ENCODE measurements at regions not wholly inside any gene's neighbourhood (a gene's known extent, or its start where the extent isn't known, plus 50 kb on each side); places are given as distances from the start of the nearest gene placed in this dataset.

GRCh38 chr12:58358369-58358768 is 417.0 kb downstream of the ATP23 start:
- no peaks in the 10 kb centered on the region for H3K9me3 ChIP-seq
- no peak overlapping the region for H3K27ac ChIP-seq
- H3K27me3 ChIP-seq, result no peaks in the 10 kb centered on the region
- peaks cover 0 to 14% (median 0%) of the 10 kb centered on the region in 3 donors for H3K4me1 ChIP-seq
- H3K36me3 ChIP-seq, result no peaks in the 10 kb centered on the region
- TF ChIP-seq CTCF (IDR thresholded peaks at IDR 0.05), result no peak
- no peak for TF ChIP-seq POLR2A (IDR thresholded peaks at IDR 0.05)
- no peak for TF ChIP-seq POLR2AphosphoS5 (IDR thresholded peaks at IDR 0.05)
- TF ChIP-seq EP300 (IDR thresholded peaks at IDR 0.05), result no peak
- H3K4me3 ChIP-seq, result no peak overlapping the region
- 73% methylated on average over 3 of the region's 3 CpGs for WGBS, 2 donors (ENCODE audit: low coverage in 1 of 2)
- no peak for ATAC-seq

GRCh38 chr12:58359084-58359483 is 417.7 kb downstream of the ATP23 start:
- 52 to 75% methylated on average over 1 to 7 of the region's 8 CpGs for WGBS, 2 donors (ENCODE audit: low coverage in 1 of 2)
- no peak for ATAC-seq
- TF ChIP-seq EP300 (IDR thresholded peaks at IDR 0.05), result no peak
- TF ChIP-seq POLR2AphosphoS5 (IDR thresholded peaks at IDR 0.05), result no peak
- TF ChIP-seq POLR2A (IDR thresholded peaks at IDR 0.05), result no peak
- no peak for TF ChIP-seq CTCF (IDR thresholded peaks at IDR 0.05)

GRCh38 chr12:58361056-58361455 is 419.7 kb downstream of the ATP23 start:
- WGBS, 2 donors (ENCODE audit: low coverage in 1 of 2), result 60 to 68% methylated on average over 3 of the region's 3 CpGs
- ATAC-seq, result no peak
- no peak for TF ChIP-seq POLR2A (IDR thresholded peaks at IDR 0.05)
- TF ChIP-seq EP300 (IDR thresholded peaks at IDR 0.05), result no peak
- no peak for TF ChIP-seq CTCF (IDR thresholded peaks at IDR 0.05)
- no peak for TF ChIP-seq POLR2AphosphoS5 (IDR thresholded peaks at IDR 0.05)
- no peaks in the 10 kb centered on the region for H3K9me3 ChIP-seq
- no peak overlapping the region for H3K27ac ChIP-seq
- H3K27me3 ChIP-seq, result no peaks in the 10 kb centered on the region
- H3K4me1 ChIP-seq, result peaks cover 0 to 14% (median 0%) of the 10 kb centered on the region in 3 donors
- H3K4me3 ChIP-seq, result no peak overlapping the region
- H3K36me3 ChIP-seq, result no peaks in the 10 kb centered on the region

More at GRCh38 chr12:58359084-58359483, 417.7 kb downstream of the ATP23 start:
- peaks cover 0 to 14% (median 0%) of the 10 kb centered on the region in 3 donors for H3K4me1 ChIP-seq
- H3K27me3 ChIP-seq, result no peaks in the 10 kb centered on the region
- no peaks in the 10 kb centered on the region for H3K36me3 ChIP-seq
- no peak overlapping the region for H3K4me3 ChIP-seq
- no peak overlapping the region for H3K27ac ChIP-seq
- H3K9me3 ChIP-seq, result no peaks in the 10 kb centered on the region

GRCh38 chr12:58363971-58364370 is 422.6 kb downstream of the ATP23 start:
- Histone ChIP-seq H3K4me1 (peaks cover 0 to 5% (median 0%) of the 10 kb centered on the region in 3 donors), H3K27ac (no peak overlapping the region), H3K4me3 (no peak overlapping the region), H3K36me3 (no peaks in the 10 kb centered on the region), H3K27me3 (no peaks in the 10 kb centered on the region), H3K9me3 (no peaks in the 10 kb centered on the region)
- ATAC-seq, result no peak
- no peak for TF ChIP-seq POLR2AphosphoS5 (IDR thresholded peaks at IDR 0.05)
- no peak for TF ChIP-seq EP300 (IDR thresholded peaks at IDR 0.05)
- no peak for TF ChIP-seq POLR2A (IDR thresholded peaks at IDR 0.05)
- no peak for TF ChIP-seq CTCF (IDR thresholded peaks at IDR 0.05)

GRCh38 chr12:58364389-58365086 is 423.2 kb downstream of the ATP23 start:
- ATAC-seq, result no peak
- Histone ChIP-seq H3K27ac (no peak overlapping the region), H3K27me3 (no peaks in the 10 kb centered on the region), H3K36me3 (no peaks in the 10 kb centered on the region), H3K4me3 (no peak overlapping the region), H3K9me3 (no peaks in the 10 kb centered on the region), H3K4me1 (no peaks in the 10 kb centered on the region)
- 0% methylated on average over 1 of the region's 1 CpG for WGBS, 2 donors (ENCODE audit: low coverage in 1 of 2)
- TF ChIP-seq POLR2AphosphoS5 (IDR thresholded peaks at IDR 0.05) (no peak), POLR2A (IDR thresholded peaks at IDR 0.05) (no peak), EP300 (IDR thresholded peaks at IDR 0.05) (no peak), CTCF (IDR thresholded peaks at IDR 0.05) (no peak)

Measured in gastroesophageal sphincter (tissue), 4 donors.